LHCN-M2 (cell line): ENCODE measurements at regions not wholly inside any gene's neighbourhood (a gene's known extent, or its start where the extent isn't known, plus 50 kb on each side); places are given as distances from the start of the nearest gene placed in this dataset.
"Not testable (repeated sequence)": the region's sequence is repeated elsewhere in the genome, so short reads cannot be mapped to it uniquely, and the experiment has no call there.

Experiments used
- DNase-seq: peaks from one replicate; pipeline ENCODE4 v3.0.0-alpha.2; 2012; ENCODE audit warnings: low read depth

- DNase-seq: not testable (repeated sequence)
These were observed 154.9 kb upstream of the ZNF469 start for GRCh38 chr16:88227722-88228482.

- not testable (repeated sequence) for DNase-seq
These were observed 154.0 kb upstream of the ZNF469 start for GRCh38 chr16:88228751-88229150.

- not testable (repeated sequence) for DNase-seq
These were observed 153.0 kb upstream of the ZNF469 start for GRCh38 chr16:88229710-88230109.

- not testable (repeated sequence) for DNase-seq
These were observed 152.3 kb upstream of the ZNF469 start for GRCh38 chr16:88230276-88230966.

GRCh38 chr16:88230967-88231615, 151.7 kb upstream of the ZNF469 start:
- DNase-seq: not testable (repeated sequence)

GRCh38 chr16:88231839-88232238, 150.9 kb upstream of the ZNF469 start:
- not testable (repeated sequence) for DNase-seq

- DNase-seq: not testable (repeated sequence)
These were observed 150.1 kb upstream of the ZNF469 start for GRCh38 chr16:88232401-88233258.

GRCh38 chr16:88233621-88234420, 148.9 kb upstream of the ZNF469 start:
- DNase-seq: not testable (repeated sequence)

GRCh38 chr16:88234421-88235271, 148.1 kb upstream of the ZNF469 start:
- not testable (repeated sequence) for DNase-seq

GRCh38 chr16:88235691-88236090, 147.1 kb upstream of the ZNF469 start:
- not testable (repeated sequence) for DNase-seq

GRCh38 chr16:88236229-88236628, 146.5 kb upstream of the ZNF469 start:
- peak; percentile 80 for DNase-seq

GRCh38 chr16:88237314-88237713, 145.4 kb upstream of the ZNF469 start:
- DNase-seq: not testable (repeated sequence)

GRCh38 chr16:88237761-88238415, 144.9 kb upstream of the ZNF469 start:
- peak; percentile 35 for DNase-seq

- DNase-seq: peak; percentile 98
These were observed 144.0 kb upstream of the ZNF469 start for GRCh38 chr16:88238732-88239274.

- DNase-seq: peak; percentile 94
These were observed 142.6 kb upstream of the ZNF469 start for GRCh38 chr16:88240118-88240517.

- DNase-seq: not testable (repeated sequence)
These were observed 142.0 kb upstream of the ZNF469 start for GRCh38 chr16:88240776-88241175.

- DNase-seq: not testable (repeated sequence)
These were observed 141.1 kb upstream of the ZNF469 start for GRCh38 chr16:88241404-88242311.
